Breast epithelium (tissue), 4 donors: ENCODE measurements at regions not wholly inside any gene's neighbourhood (a gene's known extent, or its start where the extent isn't known, plus 50 kb on each side); places are given as distances from the start of the nearest gene placed in this dataset.
"Not testable (repeated sequence)": the region's sequence is repeated elsewhere in the genome, so short reads cannot be mapped to it uniquely, and the experiment has no call there.

Experiments used
- DNase-seq, 2 donors: peaks; one replicate each; pipeline ENCODE4 v3.0.0-alpha.2; 2019; ENCODE audit warnings: low spot score in 2 of 2
- H3K27ac ChIP-seq, 2 donors: fragments of 200-600 bp; sonication (generic) in 1 of 2; one replicate each; pipeline ENCODE4 v1.5.1; 2016 to 2019; ENCODE audit warnings: mild to moderate bottlenecking in 1 of 2
- H3K27me3 ChIP-seq, 2 donors: fragments of 200-600 bp; sonication (generic) in 1 of 2; one replicate each; pipeline versions ENCODE4 v1.5.1 to v1.6.0; 2017 to 2019; ENCODE audit warnings: control low read depth in 1 of 2, mild to moderate bottlenecking in 1 of 2
- H3K36me3 ChIP-seq: fragments of 200-600 bp; one replicate; pipeline ENCODE4 v1.5.1; 2019
- H3K4me1 ChIP-seq, 2 donors: fragments of 200-600 bp; sonication (generic); one replicate each; pipeline ENCODE4 v1.5.1; 2016 to 2019; ENCODE audit warnings: control low read depth in 1 of 2
- H3K4me3 ChIP-seq, 3 donors: fragments of 200-600 bp; sonication (generic); 1 replicate in 2 of 3; 2 replicates in 1 of 3; pipeline ENCODE4 v1.5.1; 2016 to 2019; ENCODE audit warnings: mild to moderate bottlenecking in 3 of 3, moderate library complexity in 2 of 3
- H3K9me3 ChIP-seq, 2 donors: fragments of 200-600 bp; sonication (generic) in 1 of 2; one replicate each; pipeline ENCODE4 v1.5.1; 2016 to 2019; ENCODE audit warnings: control low read depth in 1 of 2
- CTCF ChIP-seq, 3 donors: fragments of 450-650 bp; IDR thresholded peaks; one replicate each; pipeline ENCODE4 v1.5.1; 2016 to 2017; ENCODE audit warnings: antibody characterized with exemption in 3 of 3, mild to moderate bottlenecking in 3 of 3, moderate library complexity in 3 of 3
- POLR2AphosphoS5 ChIP-seq, 3 donors: sonication (generic); formaldehyde crosslinking; IDR thresholded peaks; one replicate each; pipeline ENCODE4 v1.6.1; 2017; ENCODE audit warnings: antibody characterized with exemption in 3 of 3
- intact Hi-C: fragments of 100-400 bp; cut with DNase I; formaldehyde crosslinking; loops from one replicate; pipeline ENCODE4 v1.15.1; 2023; ENCODE audit warnings: low total_unique reads

- intact Hi-C loops, DNase-seq, H3K9me3 ChIP-seq, H3K27me3 ChIP-seq, H3K27ac ChIP-seq, H3K4me1 ChIP-seq, H3K4me3 ChIP-seq, H3K36me3 ChIP-seq: not testable (repeated sequence)
Measured at GRCh38 chr17:15802917-15803316, 70.8 kb downstream of the TBC1D26 start.

- H3K4me3 ChIP-seq, H3K36me3 ChIP-seq, H3K27ac ChIP-seq, H3K4me1 ChIP-seq, H3K9me3 ChIP-seq, intact Hi-C loops, H3K27me3 ChIP-seq, DNase-seq: not testable (repeated sequence)
Measured at GRCh38 chr17:15806825-15807224, 74.7 kb downstream of the TBC1D26 start.

GRCh38 chr17:15813388-15813787 lies 81.3 kb downstream of the TBC1D26 start:
- H3K4me3 ChIP-seq, DNase-seq, H3K4me1 ChIP-seq, intact Hi-C loops, H3K36me3 ChIP-seq, H3K27me3 ChIP-seq, H3K27ac ChIP-seq, H3K9me3 ChIP-seq: not testable (repeated sequence)

GRCh38 chr17:15814003-15814402 lies 81.9 kb downstream of the TBC1D26 start:
- H3K27ac ChIP-seq, H3K4me3 ChIP-seq, DNase-seq, intact Hi-C loops, H3K36me3 ChIP-seq, H3K4me1 ChIP-seq, H3K27me3 ChIP-seq, H3K9me3 ChIP-seq: not testable (repeated sequence)

GRCh38 chr17:15817861-15818260 lies 85.8 kb downstream of the TBC1D26 start:
- intact Hi-C loops, H3K4me3 ChIP-seq, DNase-seq: not testable (repeated sequence)

GRCh38 chr17:15822280-15822679 lies 90.2 kb downstream of the TBC1D26 start:
- intact Hi-C loops, H3K4me1 ChIP-seq, DNase-seq, H3K27me3 ChIP-seq, H3K4me3 ChIP-seq, H3K9me3 ChIP-seq, H3K27ac ChIP-seq, H3K36me3 ChIP-seq: not testable (repeated sequence)

More at GRCh38 chr17:15817861-15818260, 85.8 kb downstream of the TBC1D26 start:
- not testable (repeated sequence) for H3K4me1 ChIP-seq, H3K9me3 ChIP-seq, H3K27me3 ChIP-seq, H3K27ac ChIP-seq, H3K36me3 ChIP-seq

- DNase-seq: peak; percentile 67 to 77
- H3K36me3 ChIP-seq, H3K4me1 ChIP-seq, H3K27ac ChIP-seq, H3K9me3 ChIP-seq, H3K27me3 ChIP-seq, intact Hi-C loops: not testable (repeated sequence)
- TF ChIP-seq POLR2AphosphoS5 (IDR thresholded peaks at IDR 0.05) (peak in 2 of 3 donors; percentile 32 to 66), CTCF (IDR thresholded peaks at IDR 0.05) (peak in 2 of 3 donors; percentile 77 to 82)
- peak overlapping the region in 2 of 3 donors; percentile 7 to 35 for H3K4me3 ChIP-seq
Measured at GRCh38 chr17:15828727-15829314, 96.7 kb downstream of the TBC1D26 start.

- H3K4me3 ChIP-seq, DNase-seq, H3K27ac ChIP-seq, H3K4me1 ChIP-seq, intact Hi-C loops, H3K9me3 ChIP-seq, H3K36me3 ChIP-seq, H3K27me3 ChIP-seq: not testable (repeated sequence)
Measured at GRCh38 chr17:15830221-15830620, 98.1 kb downstream of the TBC1D26 start.

- H3K27me3 ChIP-seq, H3K4me1 ChIP-seq, DNase-seq, intact Hi-C loops, H3K9me3 ChIP-seq, H3K36me3 ChIP-seq, H3K27ac ChIP-seq, H3K4me3 ChIP-seq: not testable (repeated sequence)
Measured at GRCh38 chr17:15831182-15831581, 99.1 kb downstream of the TBC1D26 start.

- H3K36me3 ChIP-seq, intact Hi-C loops, H3K27me3 ChIP-seq, H3K27ac ChIP-seq, H3K9me3 ChIP-seq, DNase-seq, H3K4me3 ChIP-seq, H3K4me1 ChIP-seq: not testable (repeated sequence)
Measured at GRCh38 chr17:15832921-15833480, 100.9 kb downstream of the TBC1D26 start.

GRCh38 chr17:15833890-15834289 lies 101.8 kb downstream of the TBC1D26 start:
- H3K9me3 ChIP-seq, H3K36me3 ChIP-seq, H3K27ac ChIP-seq, DNase-seq, H3K4me3 ChIP-seq, H3K4me1 ChIP-seq, H3K27me3 ChIP-seq, intact Hi-C loops: not testable (repeated sequence)

GRCh38 chr17:15835481-15835880 lies 103.4 kb downstream of the TBC1D26 start:
- H3K36me3 ChIP-seq, H3K9me3 ChIP-seq, DNase-seq, H3K27me3 ChIP-seq, intact Hi-C loops, H3K4me3 ChIP-seq, H3K27ac ChIP-seq, H3K4me1 ChIP-seq: not testable (repeated sequence)
